Erythroblast (primary cell): ENCODE measurements at regions not wholly inside any gene's neighbourhood (a gene's known extent, or its start where the extent isn't known, plus 50 kb on each side); places are given as distances from the start of the nearest gene placed in this dataset.

Source experiments
- GATA1 ChIP-seq: IDR thresholded peaks from 2 replicates; pipeline ENCODE4 v1.6.1; 2011; ENCODE audit warnings: low read depth, mild to moderate bottlenecking, control low read depth, low read length, moderate library complexity
- POLR2A ChIP-seq: IDR thresholded peaks from 2 replicates; pipeline ENCODE4 v1.6.1; 2011; ENCODE audit warnings: mild to moderate bottlenecking, low read length

- TF ChIP-seq POLR2A (no peak), GATA1 (no peak)
These were observed 209.2 kb upstream of the SHH start for GRCh38 chr7:156021471-156021870.
